Ovary (tissue), 7 donors: ENCODE measurements at regions not wholly inside any gene's neighbourhood (a gene's known extent, or its start where the extent isn't known, plus 50 kb on each side); places are given as distances from the start of the nearest gene placed in this dataset.

Source experiments
- DNase-seq, 5 donors: peaks; one replicate each; pipeline ENCODE4 v3.0.0-alpha.2; 2019 to 2020
- H3K27ac ChIP-seq, 2 donors: fragments of 200-600 bp; one replicate each; pipeline versions ENCODE4 v1.5.1 to v1.8.0; 2019 to 2022
- H3K27me3 ChIP-seq: fragments of 200-600 bp; one replicate; pipeline ENCODE4 v1.8.0; 2022
- H3K36me3 ChIP-seq: fragments of 200-600 bp; sonication (generic); one replicate; pipeline ENCODE4 v1.5.1; 2019
- H3K4me1 ChIP-seq: one replicate; pipeline ENCODE4 v1.8.1; 2013; ENCODE audit warnings: mild to moderate bottlenecking, moderate library complexity; ENCODE audit not compliant: insufficient read depth
- H3K4me3 ChIP-seq: fragments of 200-600 bp; sonication (generic); one replicate; pipeline ENCODE4 v1.5.1; 2017
- H3K9me3 ChIP-seq, 2 donors: fragments of 200-600 bp in 1 of 2; sonication (generic) in 1 of 2; one replicate each; pipeline versions ENCODE4 v1.5.1 to v1.8.1; 2013 to 2019; ENCODE audit warnings: mild to moderate bottlenecking in 1 of 2, moderate library complexity in 1 of 2
- EP300 ChIP-seq: sonication (generic); formaldehyde crosslinking; IDR thresholded peaks from one replicate; pipeline ENCODE4 v1.6.1; 2017; ENCODE audit warnings: antibody characterized with exemption
- POLR2A ChIP-seq: fragments of 450-650 bp; IDR thresholded peaks from one replicate; pipeline ENCODE4 v1.6.1; 2017; ENCODE audit warnings: antibody characterized with exemption, mild to moderate bottlenecking, moderate library complexity
- WGBS, 3 donors: extraction: QIAGEN DNeasy Blood & Tissue Kit in 1 of 3; methylation state at CpG; one replicate each; pipeline versions ENCODE4 v1.1.5 to v1.1.7; 2013 to 2017; 5-methylcytosine and 5-hydroxymethylcytosine counted together
- intact Hi-C, 4 donors: fragments of 100-400 bp; cut with DNase I; formaldehyde crosslinking; loops; one replicate each; pipeline versions ENCODE4 v1.11.0 to v1.15.1; 2022 to 2023
- TF ChIP-seq, protein P1 (sequence below), 3 donors: fragments of 450-650 bp in 2 of 3; fragments of 200-600 bp in 1 of 3; IDR thresholded peaks; one replicate each; pipeline versions ENCODE4 v1.5.1 to v1.8.0; 2016 to 2022; ENCODE audit warnings: antibody characterized with exemption in 3 of 3, mild to moderate bottlenecking in 1 of 3
- donor health status: DM: no; HTN: no; CAD: no; lungs with moderate emphysema.
- donor health status: DM: no; HTN: no; CAD: no.
- donor health status: Bipolar disorder and iron deficiency.
- donor health status: DM: no; HTN: no; CAD: no.
- donor health status: DM: yes; HTN: yes; CAD: no.

DNA sequence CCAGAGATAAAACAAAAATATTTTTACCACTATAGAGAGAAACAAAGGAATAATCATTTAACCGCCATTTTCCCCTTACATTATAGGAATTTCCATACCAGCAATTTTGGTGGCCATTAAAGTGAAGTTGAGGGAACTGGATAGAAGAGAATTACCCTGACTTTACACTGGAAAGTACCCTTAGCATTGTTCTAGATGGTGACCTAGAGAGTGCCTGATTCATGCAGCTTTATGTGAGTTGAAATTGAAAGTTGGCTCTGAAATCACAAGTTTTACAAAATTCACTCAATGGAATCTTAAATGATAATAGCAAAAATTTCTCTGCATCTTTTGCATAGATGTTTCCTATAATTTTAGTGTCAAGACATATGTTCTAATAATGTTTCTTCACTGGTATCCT, 55.7 kb upstream of the PREP start:
- no peaks in the 10 kb centered on the region for H3K9me3 ChIP-seq
- intact Hi-C loops: no loop called here
- H3K36me3 ChIP-seq: no peaks in the 10 kb centered on the region
- H3K27me3 ChIP-seq: no peaks in the 10 kb centered on the region
- no peaks in the 10 kb centered on the region for H3K4me1 ChIP-seq
- 94 to 98% (median 95%) methylated on average over 1 of the region's 1 CpG for WGBS, 3 donors
- no peak for DNase-seq
- H3K4me3 ChIP-seq: no peak overlapping the region
- H3K27ac ChIP-seq: no peak overlapping the region
- TF ChIP-seq POLR2A (no peak), EP300 (no peak)
- TF ChIP-seq, protein P1, sequence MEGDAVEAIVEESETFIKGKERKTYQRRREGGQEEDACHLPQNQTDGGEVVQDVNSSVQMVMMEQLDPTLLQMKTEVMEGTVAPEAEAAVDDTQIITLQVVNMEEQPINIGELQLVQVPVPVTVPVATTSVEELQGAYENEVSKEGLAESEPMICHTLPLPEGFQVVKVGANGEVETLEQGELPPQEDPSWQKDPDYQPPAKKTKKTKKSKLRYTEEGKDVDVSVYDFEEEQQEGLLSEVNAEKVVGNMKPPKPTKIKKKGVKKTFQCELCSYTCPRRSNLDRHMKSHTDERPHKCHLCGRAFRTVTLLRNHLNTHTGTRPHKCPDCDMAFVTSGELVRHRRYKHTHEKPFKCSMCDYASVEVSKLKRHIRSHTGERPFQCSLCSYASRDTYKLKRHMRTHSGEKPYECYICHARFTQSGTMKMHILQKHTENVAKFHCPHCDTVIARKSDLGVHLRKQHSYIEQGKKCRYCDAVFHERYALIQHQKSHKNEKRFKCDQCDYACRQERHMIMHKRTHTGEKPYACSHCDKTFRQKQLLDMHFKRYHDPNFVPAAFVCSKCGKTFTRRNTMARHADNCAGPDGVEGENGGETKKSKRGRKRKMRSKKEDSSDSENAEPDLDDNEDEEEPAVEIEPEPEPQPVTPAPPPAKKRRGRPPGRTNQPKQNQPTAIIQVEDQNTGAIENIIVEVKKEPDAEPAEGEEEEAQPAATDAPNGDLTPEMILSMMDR (IDR thresholded peaks at IDR 0.05): no peak

DNA sequence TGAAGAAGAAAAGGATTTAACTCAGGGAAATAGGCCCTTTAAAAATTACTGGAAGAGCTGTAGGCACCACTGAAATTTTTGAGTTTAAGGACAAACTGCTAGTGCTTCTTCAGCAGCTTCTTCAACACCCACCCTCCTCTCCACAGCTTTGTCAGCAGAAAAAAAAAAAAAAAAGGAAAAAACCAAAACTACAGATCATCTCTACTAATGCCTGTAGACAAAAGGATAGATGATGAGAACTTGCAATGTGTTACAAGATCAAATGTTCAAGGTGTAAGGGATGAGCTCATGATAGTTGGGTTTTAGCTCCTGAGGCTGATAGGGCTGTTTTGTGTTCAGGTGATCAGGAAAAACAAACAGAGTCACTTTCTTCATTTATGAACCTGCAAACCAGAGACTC, 55.2 kb upstream of the PREP start:
- no peaks in the 10 kb centered on the region for H3K4me1 ChIP-seq
- TF ChIP-seq, protein P1 (IDR thresholded peaks at IDR 0.05): no peak
- TF ChIP-seq POLR2A (no peak), EP300 (no peak)
- no peak overlapping the region for H3K27ac ChIP-seq
- no peak for DNase-seq
- intact Hi-C loops: no loop called here
- H3K36me3 ChIP-seq: no peaks in the 10 kb centered on the region
- H3K4me3 ChIP-seq: no peak overlapping the region
- no peaks in the 10 kb centered on the region for H3K9me3 ChIP-seq
- H3K27me3 ChIP-seq: no peaks in the 10 kb centered on the region

DNA sequence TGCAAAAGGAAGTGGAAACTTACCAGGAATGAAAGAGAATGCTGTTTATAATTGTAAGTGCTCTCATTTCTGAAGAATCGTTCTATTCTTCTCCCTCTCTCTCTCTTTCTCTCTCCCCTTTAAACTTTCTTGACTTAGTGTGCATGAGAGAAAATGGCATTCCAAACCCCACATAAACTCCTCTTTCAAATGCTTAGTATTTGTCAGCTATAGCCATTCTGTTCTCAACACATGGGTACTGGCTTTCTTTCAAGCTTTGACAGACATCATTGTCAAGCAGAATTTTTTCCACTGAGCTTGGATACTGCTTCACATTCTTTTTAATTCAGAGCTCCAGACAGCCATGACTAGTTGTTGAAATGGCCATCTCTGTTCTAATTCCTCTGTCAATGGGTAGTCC, 51.1 kb upstream of the PREP start:
- Histone ChIP-seq H3K9me3 (no peaks in the 10 kb centered on the region), H3K4me1 (no peaks in the 10 kb centered on the region), H3K36me3 (no peaks in the 10 kb centered on the region), H3K4me3 (no peak overlapping the region), H3K27me3 (no peaks in the 10 kb centered on the region), H3K27ac (no peak overlapping the region)
- WGBS, 3 donors: 61 to 75% (median 64%) methylated on average over 1 of the region's 1 CpG
- intact Hi-C loops: no loop called here
- no peak for DNase-seq
- TF ChIP-seq, protein P1 (IDR thresholded peaks at IDR 0.05): no peak
- no peak for TF ChIP-seq POLR2A
- no peak for TF ChIP-seq EP300

DNA sequence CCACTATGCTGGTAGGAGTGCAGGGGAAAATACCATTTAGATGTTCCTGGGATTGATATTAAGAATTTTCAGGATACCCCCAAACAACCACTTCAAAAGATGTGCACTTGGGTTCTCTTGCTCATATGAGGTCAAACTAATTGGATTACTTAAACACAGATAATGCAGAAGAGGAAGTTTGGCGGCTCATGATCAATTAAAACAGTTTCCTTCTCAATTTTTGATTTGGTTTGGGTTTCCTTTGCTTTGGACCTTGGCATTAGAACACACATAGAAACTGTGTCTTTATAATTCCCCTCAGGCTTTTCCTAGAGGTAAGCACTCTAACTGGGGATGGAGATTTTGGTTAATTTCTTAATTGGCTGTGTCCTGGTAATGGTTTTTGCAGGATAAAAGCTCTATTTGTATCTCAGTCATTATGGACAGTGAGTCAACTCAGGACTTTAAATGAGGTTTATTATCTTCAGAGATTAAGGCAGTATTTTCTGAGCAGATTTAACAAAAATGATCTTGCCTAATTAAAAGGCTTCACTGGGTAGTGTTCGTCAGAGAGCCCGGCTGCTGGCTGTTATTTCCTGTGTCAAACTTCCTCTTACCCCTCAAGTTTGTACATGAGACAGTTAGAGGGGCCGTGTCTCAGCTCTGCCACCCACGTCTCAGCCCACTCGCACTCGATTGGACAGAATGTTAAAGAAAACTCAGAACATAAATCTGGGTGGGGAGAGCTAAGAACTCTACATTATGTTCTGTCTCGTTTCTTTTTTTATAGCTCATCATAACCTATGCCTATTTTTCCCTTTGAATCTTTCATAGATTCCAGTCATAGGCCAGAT, 50.3 kb upstream of the PREP start:
- no peaks in the 10 kb centered on the region for H3K36me3 ChIP-seq
- DNase-seq: no peak
- no peak overlapping the region for H3K27ac ChIP-seq
- no peaks in the 10 kb centered on the region for H3K9me3 ChIP-seq
- TF ChIP-seq, protein P1 (IDR thresholded peaks at IDR 0.05): no peak
- TF ChIP-seq POLR2A (no peak), EP300 (no peak)
- intact Hi-C loops: no loop called here
- no peak overlapping the region for H3K4me3 ChIP-seq
- H3K4me1 ChIP-seq: no peaks in the 10 kb centered on the region
- H3K27me3 ChIP-seq: no peaks in the 10 kb centered on the region
- WGBS, 3 donors: 45 to 51% (median 45%) methylated on average over 8 of the region's 8 CpGs
